GM19351 (cell line): ENCODE measurements at regions not wholly inside any gene's neighbourhood (a gene's known extent, or its start where the extent isn't known, plus 50 kb on each side); places are given as distances from the start of the nearest gene placed in this dataset.

Experiments
- ATAC-seq: cut with Tn5 transposase; IDR thresholded peaks from one replicate; pipeline ENCODE4 v1.9.1; 2021; ENCODE audit warnings: mild to moderate bottlenecking, moderate library complexity; ENCODE audit not compliant: unreplicated experiment

DNA sequence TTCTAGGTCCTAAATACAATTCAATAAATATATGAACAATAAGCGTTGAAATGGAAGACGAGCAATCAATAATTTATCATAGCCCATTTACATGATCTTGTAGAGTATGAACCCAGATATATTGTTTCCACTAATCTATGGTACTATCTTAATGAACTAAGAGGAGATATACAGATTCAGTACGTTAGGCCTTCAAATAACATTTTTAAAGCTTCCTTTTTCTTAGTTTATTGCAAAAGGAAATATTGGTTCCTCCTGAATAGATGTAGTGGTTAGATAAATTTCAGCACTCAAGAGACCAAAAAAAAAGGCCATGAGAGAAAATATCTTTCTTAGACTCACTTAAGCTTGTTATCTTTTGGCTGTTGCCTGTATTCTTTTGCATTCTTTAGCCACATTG is 147.5 kb upstream of the PITX2 start:
- no peak for ATAC-seq

GRCh38 chr4:110778521-110778920 is 155.6 kb upstream of the PITX2 start:
- no peak for ATAC-seq

DNA sequence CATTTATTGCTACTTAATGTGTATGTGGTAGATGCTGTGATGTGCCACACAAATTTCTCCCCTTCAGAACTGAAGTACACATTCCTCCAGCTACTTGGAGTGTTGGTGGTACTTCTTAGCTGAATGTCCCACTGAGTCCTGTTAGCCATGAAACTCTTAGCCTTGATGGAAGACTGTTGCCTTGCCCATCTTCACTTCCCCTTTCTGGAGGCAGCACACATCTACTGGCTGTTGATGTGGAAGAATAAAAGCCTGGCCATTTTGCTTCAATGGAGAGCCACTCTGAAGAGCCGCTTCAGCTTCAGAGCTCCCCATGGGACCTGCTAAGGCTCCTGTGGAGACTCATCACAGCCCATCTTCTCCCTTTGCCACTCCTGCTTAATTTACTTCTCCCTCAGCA is 157.7 kb upstream of the PITX2 start:
- ATAC-seq: peak; percentile 38

DNA sequence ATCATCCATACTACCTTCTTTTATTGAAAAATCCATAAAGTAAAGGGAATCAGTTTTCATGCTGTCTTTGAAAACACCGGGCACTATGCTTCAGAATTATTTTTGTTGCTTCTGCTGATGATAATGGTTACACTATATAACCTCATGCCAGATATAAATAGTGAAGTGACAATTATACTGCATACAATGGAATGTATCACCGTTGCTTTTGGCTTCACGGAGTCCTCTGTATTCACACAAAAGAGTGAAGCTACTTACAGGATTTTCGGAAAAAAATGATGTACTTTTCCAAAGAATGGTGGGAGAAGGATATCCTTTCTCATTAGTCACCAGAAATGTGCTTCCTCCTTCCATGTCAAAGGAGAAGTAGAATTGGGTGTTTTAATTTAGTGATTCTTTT is 159.1 kb upstream of the PITX2 start:
- no peak for ATAC-seq

GRCh38 chr4:110787109-110787508 is 164.2 kb upstream of the PITX2 start:
- ATAC-seq: no peak

DNA sequence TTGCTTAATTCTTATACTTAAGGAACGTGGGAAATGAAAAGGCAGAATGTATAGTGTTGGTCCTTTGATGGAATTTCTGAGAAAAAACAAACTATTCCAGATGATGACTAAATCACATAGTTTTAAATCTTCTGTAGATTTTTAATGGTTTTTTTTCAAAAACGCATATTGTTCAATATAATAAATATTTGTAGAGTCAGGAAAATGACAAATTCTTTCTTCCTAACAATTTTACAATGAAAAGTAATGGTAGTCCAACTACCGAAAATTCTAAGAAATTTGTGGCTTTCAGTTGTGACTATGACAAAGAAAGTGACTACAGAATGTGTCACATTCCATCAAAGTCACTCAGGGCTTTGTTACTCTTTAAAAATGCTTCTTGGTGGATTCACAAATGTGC is 164.8 kb upstream of the PITX2 start:
- no peak for ATAC-seq

DNA sequence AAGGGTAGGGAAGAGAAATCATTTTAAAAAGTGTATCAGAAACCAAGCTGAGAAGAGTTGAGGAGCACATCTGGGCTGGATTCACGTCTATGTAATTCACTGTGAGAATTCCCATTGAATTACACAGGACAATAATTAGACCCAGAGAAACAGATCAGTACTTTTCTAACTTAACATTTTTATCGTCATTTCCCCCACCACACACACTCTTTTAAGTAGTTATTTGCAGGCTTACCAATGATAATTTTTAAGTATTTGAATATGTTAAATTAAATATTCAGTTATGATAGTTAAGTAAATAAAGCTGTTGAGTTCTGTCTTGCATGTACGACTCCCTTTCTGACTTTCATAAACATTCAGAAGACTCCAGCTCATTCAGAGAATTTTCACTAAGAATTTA is 165.4 kb upstream of the PITX2 start:
- no peak for ATAC-seq

GRCh38 chr4:110792036-110792435 is 169.2 kb upstream of the PITX2 start:
- no peak for ATAC-seq

GRCh38 chr4:110793381-110793801 is 170.5 kb upstream of the PITX2 start:
- no peak for ATAC-seq

GRCh38 chr4:110793890-110794554 is 171.1 kb upstream of the PITX2 start:
- ATAC-seq: no peak

DNA sequence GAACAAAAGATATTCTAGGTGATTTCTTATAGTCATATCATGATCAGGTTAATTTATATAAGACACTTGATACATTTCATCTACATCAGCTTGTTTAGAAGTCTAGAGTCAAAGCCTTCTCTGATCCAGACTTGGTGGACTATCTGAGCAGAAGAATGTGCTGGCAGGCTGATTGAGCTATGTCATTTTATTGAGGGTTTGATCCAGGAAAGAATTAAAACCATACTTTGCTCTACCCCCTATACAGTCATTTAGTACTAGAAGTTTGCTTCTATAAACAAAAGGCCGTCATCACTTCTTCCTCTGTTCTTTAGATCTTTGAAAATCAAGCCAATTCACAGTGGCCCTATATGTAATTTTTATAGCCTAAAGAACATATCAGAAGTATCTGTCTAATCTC is 173.1 kb upstream of the PITX2 start:
- ATAC-seq: no peak

GRCh38 chr4:110797486-110797885 is 174.6 kb upstream of the PITX2 start:
- no peak for ATAC-seq

GRCh38 chr4:110798687-110799086 is 175.8 kb upstream of the PITX2 start:
- no peak for ATAC-seq

DNA sequence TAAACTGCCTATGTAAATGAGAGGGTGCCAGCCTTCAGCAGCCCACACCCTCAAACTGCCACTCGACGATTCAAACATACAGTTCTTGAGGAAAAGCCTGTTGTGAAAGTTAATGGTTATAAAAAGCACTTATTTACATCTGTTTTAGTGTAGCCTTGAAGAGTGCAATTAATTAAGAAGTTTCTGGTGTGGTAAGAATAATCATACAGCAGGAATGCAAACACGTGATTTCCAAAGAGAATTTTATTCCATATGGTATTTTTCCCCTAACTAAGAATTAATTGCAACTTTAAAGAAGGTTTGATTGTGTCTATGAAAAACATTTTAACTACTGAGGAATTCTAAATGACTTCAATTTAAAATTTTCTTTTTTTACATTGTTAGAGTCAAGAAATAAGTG is 176.3 kb upstream of the PITX2 start:
- no peak for ATAC-seq

- ATAC-seq: no peak
These were observed 178.7 kb upstream of the PITX2 start for GRCh38 chr4:110801591-110801990.

- ATAC-seq: no peak
These were observed 185.5 kb upstream of the PITX2 start for GRCh38 chr4:110808351-110808878.

DNA sequence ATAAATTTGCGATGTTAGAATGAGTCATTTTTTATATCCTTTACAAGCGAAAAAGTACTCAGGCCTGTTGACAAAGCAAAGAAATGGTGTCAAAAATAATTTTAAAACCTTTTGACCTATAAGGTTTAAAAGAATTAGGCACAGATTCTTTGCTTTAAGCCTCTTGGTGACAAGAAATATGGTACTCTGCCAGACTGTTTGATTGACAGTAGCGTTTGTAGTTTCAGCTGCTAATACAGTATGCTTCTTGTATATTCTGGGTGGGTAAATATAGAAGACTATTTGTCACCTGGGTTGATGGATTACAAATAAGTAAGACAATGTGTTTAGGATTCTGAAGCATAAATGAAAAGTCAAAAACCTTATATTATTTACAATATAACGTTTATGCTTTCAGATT is 193.1 kb upstream of the PITX2 start:
- ATAC-seq: no peak

GRCh38 chr4:110816367-110816766 is 193.5 kb upstream of the PITX2 start:
- no peak for ATAC-seq

DNA sequence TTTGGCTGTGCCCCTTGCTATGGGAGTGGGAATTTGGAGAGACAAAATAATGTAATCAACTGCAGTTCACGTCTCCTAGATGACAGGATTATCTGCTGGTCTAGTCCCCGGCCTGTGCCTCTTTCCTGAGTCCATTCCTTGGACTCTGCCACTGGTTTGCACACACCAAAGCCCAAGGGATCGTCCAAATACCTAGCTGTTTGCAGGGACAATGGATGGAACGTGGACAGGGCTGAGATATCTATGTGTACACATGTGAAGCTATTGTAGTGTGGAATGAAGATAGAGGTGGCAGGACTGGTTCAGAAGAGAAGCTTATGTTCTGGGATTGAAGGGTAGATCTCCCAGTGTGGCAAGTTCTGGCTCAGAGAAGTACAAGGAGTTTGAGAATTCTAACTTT is 198.3 kb upstream of the PITX2 start:
- no peak for ATAC-seq

DNA sequence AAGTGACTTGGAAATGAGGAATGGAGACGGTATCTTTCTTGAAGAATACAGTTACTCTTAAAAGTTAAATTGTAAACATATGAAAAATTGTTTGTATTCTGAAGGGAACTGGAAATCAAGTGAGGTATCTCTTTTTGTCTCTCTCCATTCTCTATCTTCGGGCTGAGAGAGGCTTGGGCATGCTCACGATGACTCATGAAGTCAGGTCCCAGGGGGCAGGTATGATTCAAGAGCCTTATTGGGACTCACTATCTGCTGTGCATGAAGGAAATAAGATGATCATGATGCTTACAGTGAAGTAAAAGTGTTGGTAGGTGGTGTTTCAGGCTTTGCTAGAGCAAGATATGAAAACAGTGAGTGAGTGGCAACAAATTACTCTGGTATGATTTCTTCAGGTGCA is 200.4 kb upstream of the PITX2 start:
- ATAC-seq: no peak

GRCh38 chr4:110824344-110824743 is 201.5 kb upstream of the PITX2 start:
- ATAC-seq: no peak

- ATAC-seq: no peak
These were observed 203.8 kb upstream of the PITX2 start for GRCh38 chr4:110826656-110827055.

- no peak for ATAC-seq
These were observed 207.6 kb upstream of the PITX2 start for GRCh38 chr4:110830461-110830860.
